Hepatocyte (in vitro differentiated cells): ENCODE measurements at regions not wholly inside any gene's neighbourhood (a gene's known extent, or its start where the extent isn't known, plus 50 kb on each side); places are given as distances from the start of the nearest gene placed in this dataset.

Experiments used
- DNase-seq: peaks from one replicate; pipeline ENCODE4 v3.0.0-alpha.2; 2016; ENCODE audit warnings: low spot score
- H2AFZ ChIP-seq: fragments of 200-600 bp; sonication (generic); 2 replicates; pipeline ENCODE4 v1.6.0; 2016; ENCODE audit warnings: antibody characterized with exemption, mild to moderate bottlenecking
- H3K27ac ChIP-seq: fragments of 200-600 bp; sonication (generic); 2 replicates; pipeline ENCODE4 v1.5.1; 2016; ENCODE audit warnings: mild to moderate bottlenecking
- H3K27me3 ChIP-seq: fragments of 200-600 bp; sonication (generic); 2 replicates; pipeline ENCODE4 v1.6.1; 2016
- H3K36me3 ChIP-seq: fragments of 200-600 bp; sonication (generic); replicated peaks from 2 replicates; pipeline ENCODE4 v1.5.1; 2016; ENCODE audit warnings: low read depth; ENCODE audit not compliant: insufficient read depth
- H3K4me1 ChIP-seq: fragments of 200-600 bp; sonication (generic); 2 replicates; pipeline ENCODE4 v1.5.1; 2016; ENCODE audit warnings: mild to moderate bottlenecking, moderate library complexity; ENCODE audit not compliant: insufficient read depth
- H3K4me2 ChIP-seq: fragments of 200-600 bp; sonication (generic); 2 replicates; pipeline ENCODE4 v1.6.0; 2016
- H3K4me3 ChIP-seq: fragments of 200-600 bp; sonication (generic); 2 replicates; pipeline ENCODE4 v1.5.1; 2016; ENCODE audit warnings: mild to moderate bottlenecking
- H3K79me2 ChIP-seq: fragments of 200-600 bp; sonication (generic); 2 replicates; pipeline ENCODE4 v1.6.0; 2017; ENCODE audit warnings: mild to moderate bottlenecking
- H3K9me2 ChIP-seq: fragments of 200-600 bp; sonication (generic); replicated peaks from 2 replicates; pipeline ENCODE4 v1.6.0; 2017; ENCODE audit warnings: mild to moderate bottlenecking; ENCODE audit not compliant: insufficient read depth
- H3K9me3 ChIP-seq: fragments of 200-600 bp; sonication (generic); 2 replicates; pipeline ENCODE4 v1.5.1; 2016; ENCODE audit warnings: low read depth, mild to moderate bottlenecking
- H4K20me1 ChIP-seq: fragments of 200-600 bp; sonication (generic); 2 replicates; pipeline ENCODE4 v1.6.0; 2016; ENCODE audit warnings: mild to moderate bottlenecking; ENCODE audit not compliant: insufficient read depth, poor library complexity, severe bottlenecking
- EZH2 ChIP-seq: fragments of 200-600 bp; sonication (generic); IDR thresholded peaks from 2 replicates; pipeline ENCODE4 v1.6.1; 2016; ENCODE audit warnings: antibody characterized with exemption, mild to moderate bottlenecking, borderline replicate concordance
- EZH2phosphoT487 ChIP-seq: fragments of 200-600 bp; sonication (generic); IDR thresholded peaks from one replicate; pipeline ENCODE4 v1.6.1; 2018; ENCODE audit warnings: antibody characterized with exemption, mild to moderate bottlenecking, low read depth, moderate library complexity; ENCODE audit not compliant: unreplicated experiment, severe bottlenecking
- WGBS: methylation state at CpG from one replicate; pipeline ENCODE4 v1.1.6; 2016; ENCODE audit warnings: low lambda C conversion rate; ENCODE audit errors: missing lambda C conversion rate; 5-methylcytosine and 5-hydroxymethylcytosine counted together
- TF ChIP-seq, protein P1 (sequence below): fragments of 200-600 bp; sonication (generic); IDR thresholded peaks from 2 replicates; pipeline ENCODE4 v1.5.1; 2016; ENCODE audit warnings: antibody characterized with exemption, mild to moderate bottlenecking; ENCODE audit not compliant: poor library complexity

DNA sequence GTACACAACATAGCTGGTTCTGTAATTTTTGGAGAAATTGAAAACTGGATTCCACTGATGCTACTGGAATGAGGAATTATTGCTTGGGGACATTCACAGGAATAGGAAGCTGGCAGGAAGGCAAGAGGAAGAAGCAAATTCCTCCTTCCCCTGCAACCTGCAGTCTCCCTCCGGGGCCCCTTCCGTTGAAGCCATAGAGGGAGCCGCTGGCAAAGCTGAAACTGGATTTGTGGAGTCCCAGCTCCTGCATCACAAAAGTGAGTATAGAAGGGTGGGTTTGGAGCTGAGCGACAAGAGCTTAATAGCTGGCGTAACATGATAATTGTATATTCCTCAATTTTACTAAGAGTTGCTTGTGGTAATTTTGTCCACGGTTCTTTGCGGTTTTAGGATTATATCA, 190.8 kb downstream of the ADRA2A start:
- no peaks in the 10 kb centered on the region for H3K27me3 ChIP-seq
- no peaks in the 10 kb centered on the region for H4K20me1 ChIP-seq
- no peak overlapping the region for H3K4me2 ChIP-seq
- no peak for DNase-seq
- 81% methylated on average over 7 of the region's 7 CpGs for WGBS
- TF ChIP-seq, protein P1, sequence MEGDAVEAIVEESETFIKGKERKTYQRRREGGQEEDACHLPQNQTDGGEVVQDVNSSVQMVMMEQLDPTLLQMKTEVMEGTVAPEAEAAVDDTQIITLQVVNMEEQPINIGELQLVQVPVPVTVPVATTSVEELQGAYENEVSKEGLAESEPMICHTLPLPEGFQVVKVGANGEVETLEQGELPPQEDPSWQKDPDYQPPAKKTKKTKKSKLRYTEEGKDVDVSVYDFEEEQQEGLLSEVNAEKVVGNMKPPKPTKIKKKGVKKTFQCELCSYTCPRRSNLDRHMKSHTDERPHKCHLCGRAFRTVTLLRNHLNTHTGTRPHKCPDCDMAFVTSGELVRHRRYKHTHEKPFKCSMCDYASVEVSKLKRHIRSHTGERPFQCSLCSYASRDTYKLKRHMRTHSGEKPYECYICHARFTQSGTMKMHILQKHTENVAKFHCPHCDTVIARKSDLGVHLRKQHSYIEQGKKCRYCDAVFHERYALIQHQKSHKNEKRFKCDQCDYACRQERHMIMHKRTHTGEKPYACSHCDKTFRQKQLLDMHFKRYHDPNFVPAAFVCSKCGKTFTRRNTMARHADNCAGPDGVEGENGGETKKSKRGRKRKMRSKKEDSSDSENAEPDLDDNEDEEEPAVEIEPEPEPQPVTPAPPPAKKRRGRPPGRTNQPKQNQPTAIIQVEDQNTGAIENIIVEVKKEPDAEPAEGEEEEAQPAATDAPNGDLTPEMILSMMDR, result no peak
- TF ChIP-seq EZH2phosphoT487 (no peak), EZH2 (no peak)
- no peak overlapping the region for H3K27ac ChIP-seq
- H3K9me2 ChIP-seq, result no peaks in the 10 kb centered on the region
- H3K9me3 ChIP-seq, result no peaks in the 10 kb centered on the region
- H3K36me3 ChIP-seq, result no peaks in the 10 kb centered on the region
- H3K79me2 ChIP-seq, result no peaks in the 10 kb centered on the region
- H3K4me1 ChIP-seq, result no peaks in the 10 kb centered on the region
- H3K4me3 ChIP-seq, result no peak overlapping the region
- H2AFZ ChIP-seq, result no peak overlapping the region

DNA sequence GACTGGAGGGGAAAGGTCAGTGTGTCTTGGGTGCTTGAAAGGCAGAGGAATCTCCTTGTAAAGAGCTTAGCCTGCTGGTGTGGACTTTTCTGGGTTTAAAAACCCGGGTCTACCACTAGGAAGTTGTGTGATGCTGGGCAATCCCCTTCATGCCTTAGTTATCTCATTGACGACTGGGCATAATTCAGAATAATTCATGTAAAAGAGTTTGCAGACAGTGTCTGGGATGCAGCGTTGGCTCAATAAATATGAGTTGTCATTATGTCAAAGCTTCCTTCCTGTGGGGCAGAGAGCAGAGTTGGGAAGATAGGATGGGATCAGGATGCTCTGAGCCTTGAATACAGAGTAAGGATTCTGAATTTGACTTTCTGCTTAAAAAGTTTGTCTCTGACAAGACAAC, 196.4 kb downstream of the ADRA2A start:
- Histone ChIP-seq H4K20me1 (no peaks in the 10 kb centered on the region), H3K27me3 (peaks cover 7% of the 10 kb centered on the region), H3K4me1 (no peaks in the 10 kb centered on the region), H3K27ac (no peak overlapping the region), H3K79me2 (no peaks in the 10 kb centered on the region), H3K36me3 (no peaks in the 10 kb centered on the region), H3K9me3 (no peaks in the 10 kb centered on the region), H2AFZ (no peak overlapping the region), H3K9me2 (no peaks in the 10 kb centered on the region), H3K4me3 (no peak overlapping the region), H3K4me2 (no peak overlapping the region)
- WGBS, result 54% methylated on average over 3 of the region's 3 CpGs
- TF ChIP-seq EZH2phosphoT487, result no peak
- TF ChIP-seq EZH2, result no peak
- TF ChIP-seq, protein P1, result no peak
- no peak for DNase-seq

- DNase-seq, result no peak
- H3K27ac ChIP-seq, result no peak overlapping the region
- H3K4me2 ChIP-seq, result no peak overlapping the region
- TF ChIP-seq, protein P1, result no peak
- TF ChIP-seq EZH2phosphoT487, result no peak
- TF ChIP-seq EZH2, result no peak
- no peaks in the 10 kb centered on the region for H3K36me3 ChIP-seq
- no peaks in the 10 kb centered on the region for H3K79me2 ChIP-seq
- H4K20me1 ChIP-seq, result no peaks in the 10 kb centered on the region
- no peak overlapping the region for H2AFZ ChIP-seq
- peaks cover 7% of the 10 kb centered on the region for H3K27me3 ChIP-seq
- WGBS, result 42% methylated on average over 2 of the region's 2 CpGs
- H3K4me3 ChIP-seq, result no peak overlapping the region
- H3K9me3 ChIP-seq, result no peaks in the 10 kb centered on the region
- H3K9me2 ChIP-seq, result no peaks in the 10 kb centered on the region
- H3K4me1 ChIP-seq, result no peaks in the 10 kb centered on the region
Measured at GRCh38 chr10:111273635-111274034, 196.8 kb downstream of the ADRA2A start.

DNA sequence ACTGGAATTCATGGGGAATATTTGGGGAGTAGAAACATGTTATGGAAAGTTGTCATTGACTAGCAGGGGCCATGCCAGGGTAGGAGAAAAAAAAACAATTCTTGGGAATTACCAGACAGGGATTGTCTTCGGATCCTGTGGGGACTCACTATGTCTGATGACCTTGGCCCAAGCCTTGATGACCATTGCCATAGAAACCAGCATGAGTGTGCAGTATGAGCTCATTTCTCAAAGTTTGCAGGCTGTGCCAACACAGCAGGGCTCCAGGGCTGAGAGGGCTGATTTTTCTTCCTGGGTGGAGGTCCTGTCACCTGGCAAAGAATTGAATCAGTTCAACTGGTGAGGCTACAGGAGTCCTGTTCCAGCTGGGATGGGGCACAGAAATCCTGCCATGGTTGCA, 198.3 kb downstream of the ADRA2A start:
- Histone ChIP-seq H3K4me1 (no peaks in the 10 kb centered on the region), H3K4me3 (no peak overlapping the region), H3K4me2 (no peak overlapping the region), H4K20me1 (no peaks in the 10 kb centered on the region), H3K27ac (no peak overlapping the region), H3K9me2 (no peaks in the 10 kb centered on the region), H3K36me3 (no peaks in the 10 kb centered on the region), H2AFZ (no peak overlapping the region), H3K27me3 (peaks cover 7% of the 10 kb centered on the region), H3K79me2 (no peaks in the 10 kb centered on the region), H3K9me3 (no peaks in the 10 kb centered on the region)
- TF ChIP-seq, protein P1, result no peak
- TF ChIP-seq EZH2 (no peak), EZH2phosphoT487 (no peak)
- 90% methylated on average over 1 of the region's 1 CpG for WGBS
- no peak for DNase-seq
